ENCODE measurements at regions not wholly inside any gene's neighbourhood (a gene's known extent, or its start where the extent isn't known, plus 50 kb on each side); places are given as distances from the start of the nearest gene placed in this dataset.

DNA sequence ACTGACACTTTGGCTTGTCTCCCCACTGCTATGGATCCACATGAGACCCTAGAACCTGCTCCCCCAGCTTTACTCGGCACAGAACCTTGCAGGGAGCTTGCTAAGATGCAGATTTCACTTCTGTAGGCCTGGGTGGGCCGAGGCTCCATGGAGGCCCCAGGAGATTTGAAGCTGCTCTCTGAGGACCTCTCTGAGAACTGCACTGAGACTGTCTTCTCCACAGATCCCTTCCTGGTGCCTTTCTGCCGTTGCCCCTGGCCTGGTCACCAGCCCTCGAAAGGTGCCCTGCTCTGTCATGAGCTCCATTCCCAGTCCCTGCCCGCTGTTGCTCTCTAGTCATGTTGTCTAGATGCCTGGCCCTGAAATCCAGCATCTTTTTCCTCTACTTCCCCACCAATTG lies 588.4 kb downstream of the AJAP1 start:
- intact Hi-C loops (cut with micrococcal nuclease): no loop called here
- no peak overlapping the region for H3K4me3 ChIP-seq
- TF ChIP-seq, protein P1, sequence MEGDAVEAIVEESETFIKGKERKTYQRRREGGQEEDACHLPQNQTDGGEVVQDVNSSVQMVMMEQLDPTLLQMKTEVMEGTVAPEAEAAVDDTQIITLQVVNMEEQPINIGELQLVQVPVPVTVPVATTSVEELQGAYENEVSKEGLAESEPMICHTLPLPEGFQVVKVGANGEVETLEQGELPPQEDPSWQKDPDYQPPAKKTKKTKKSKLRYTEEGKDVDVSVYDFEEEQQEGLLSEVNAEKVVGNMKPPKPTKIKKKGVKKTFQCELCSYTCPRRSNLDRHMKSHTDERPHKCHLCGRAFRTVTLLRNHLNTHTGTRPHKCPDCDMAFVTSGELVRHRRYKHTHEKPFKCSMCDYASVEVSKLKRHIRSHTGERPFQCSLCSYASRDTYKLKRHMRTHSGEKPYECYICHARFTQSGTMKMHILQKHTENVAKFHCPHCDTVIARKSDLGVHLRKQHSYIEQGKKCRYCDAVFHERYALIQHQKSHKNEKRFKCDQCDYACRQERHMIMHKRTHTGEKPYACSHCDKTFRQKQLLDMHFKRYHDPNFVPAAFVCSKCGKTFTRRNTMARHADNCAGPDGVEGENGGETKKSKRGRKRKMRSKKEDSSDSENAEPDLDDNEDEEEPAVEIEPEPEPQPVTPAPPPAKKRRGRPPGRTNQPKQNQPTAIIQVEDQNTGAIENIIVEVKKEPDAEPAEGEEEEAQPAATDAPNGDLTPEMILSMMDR (IDR thresholded peaks at IDR 0.05; ENCODE audit: borderline replicate concordance): no peak
- no peak for DNase-seq
- H3K27me3 ChIP-seq (ENCODE audit: low read depth): peaks cover 43% of the 10 kb centered on the region
- no peaks in the 10 kb centered on the region for H3K36me3 ChIP-seq
- H3K4me1 ChIP-seq: no peaks in the 10 kb centered on the region
- H3K9me3 ChIP-seq (replicated peaks): no peaks in the 10 kb centered on the region
- H3K27ac ChIP-seq (replicated peaks): no peak overlapping the region

DNA sequence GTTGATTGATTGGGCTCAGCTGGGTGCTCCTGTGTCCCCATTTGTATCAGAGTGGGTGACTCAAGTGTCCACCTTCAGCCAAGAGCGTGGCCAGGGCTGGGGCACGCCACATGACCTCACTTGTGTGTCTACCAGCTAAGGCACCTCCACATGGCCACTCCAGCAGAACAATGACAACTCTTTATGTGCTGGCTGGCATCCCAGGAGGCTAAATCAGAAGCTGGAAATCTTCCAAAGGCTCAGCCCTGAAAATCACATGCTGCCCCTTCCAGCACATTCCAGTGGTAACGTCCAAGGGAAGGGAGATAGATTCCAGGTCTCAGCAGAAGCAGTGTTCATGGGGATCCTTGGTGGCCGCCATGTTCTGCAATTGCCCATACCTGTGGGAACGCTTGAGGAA lies 585.5 kb downstream of the AJAP1 start:
- Histone ChIP-seq H3K4me1 (no peaks in the 10 kb centered on the region), H3K27me3 (ENCODE audit: low read depth) (peaks cover 59% of the 10 kb centered on the region), H3K9me3 (replicated peaks) (no peaks in the 10 kb centered on the region), H3K27ac (replicated peaks) (no peak overlapping the region), H3K36me3 (no peaks in the 10 kb centered on the region), H3K4me3 (no peak overlapping the region)
- no peak for DNase-seq
- intact Hi-C loops (cut with micrococcal nuclease): no loop called here
- TF ChIP-seq, protein P1 (IDR thresholded peaks at IDR 0.05; ENCODE audit: borderline replicate concordance): no peak

DNA sequence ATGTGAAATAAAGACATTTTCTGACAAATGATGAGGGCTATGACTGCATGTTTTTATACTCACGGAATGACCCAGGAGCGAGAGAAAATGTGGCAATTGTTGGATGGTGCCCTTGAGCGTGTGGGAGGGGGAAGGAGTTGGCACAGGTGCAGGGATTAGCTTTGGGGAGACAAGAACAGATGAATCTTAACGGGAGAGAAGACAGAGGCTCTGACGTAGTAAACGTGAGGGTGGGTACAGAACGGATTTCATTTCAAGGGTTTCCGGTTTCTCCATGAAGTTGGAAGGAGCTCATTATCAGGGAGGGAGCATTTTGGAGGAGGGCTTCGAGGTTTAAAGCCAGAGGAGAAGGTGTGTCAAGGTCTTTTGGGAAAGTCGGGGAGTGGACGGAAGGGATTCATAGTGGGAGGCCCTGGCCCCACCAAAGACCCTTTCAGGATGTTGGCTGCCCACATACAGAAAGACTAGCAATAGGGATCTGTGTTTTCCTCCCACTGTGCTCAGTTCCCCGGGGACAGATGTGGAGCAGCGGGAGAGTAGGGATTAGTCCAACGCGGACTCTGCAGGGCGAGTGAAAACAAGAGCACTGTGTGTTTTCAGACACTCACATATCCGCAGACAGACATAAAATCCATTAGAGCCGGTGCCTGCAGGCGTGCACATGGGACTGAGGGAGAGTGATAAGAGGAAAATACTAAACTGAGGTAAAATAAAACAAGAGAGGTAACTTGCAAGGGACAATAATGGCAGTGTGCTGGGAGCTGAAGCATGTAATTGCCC lies 584.1 kb downstream of the AJAP1 start:
- no peak overlapping the region for H3K27ac ChIP-seq (replicated peaks)
- no peaks in the 10 kb centered on the region for H3K36me3 ChIP-seq
- no peak overlapping the region for H3K4me3 ChIP-seq
- H3K4me1 ChIP-seq: no peaks in the 10 kb centered on the region
- TF ChIP-seq, protein P1 (IDR thresholded peaks at IDR 0.05; ENCODE audit: borderline replicate concordance): no peak
- H3K27me3 ChIP-seq (ENCODE audit: low read depth): peaks cover 60% of the 10 kb centered on the region
- H3K9me3 ChIP-seq (replicated peaks): peaks cover 3% of the 10 kb centered on the region
- intact Hi-C loops (cut with micrococcal nuclease): no loop called here
- no peak for DNase-seq

DNA sequence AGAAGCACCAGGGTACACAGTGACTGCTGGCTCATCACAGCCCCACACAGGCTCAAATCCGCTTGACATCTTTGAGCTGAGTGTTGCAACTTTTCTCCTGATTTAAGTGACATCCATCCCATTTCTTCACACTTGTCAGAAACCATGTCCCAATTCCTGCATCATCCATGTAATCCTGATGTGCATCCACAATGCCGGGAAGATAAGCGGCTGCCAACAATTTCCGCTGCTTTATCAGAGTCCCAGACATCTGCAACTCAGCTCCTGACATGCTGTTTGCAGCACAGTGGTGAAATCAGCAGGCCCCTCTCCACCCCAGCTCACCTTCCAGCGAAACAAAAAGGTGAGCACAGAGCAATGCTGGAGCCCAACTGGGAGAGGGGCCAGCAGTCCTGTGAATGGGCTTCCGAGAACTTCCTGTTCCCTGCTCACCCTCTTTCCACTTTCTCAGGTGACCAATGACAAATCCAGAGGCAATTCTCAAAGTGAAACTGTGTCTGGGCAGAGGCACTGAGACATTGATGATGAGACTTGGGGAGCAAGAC lies 581.0 kb downstream of the AJAP1 start:
- TF ChIP-seq, protein P1 (IDR thresholded peaks at IDR 0.05; ENCODE audit: borderline replicate concordance): no peak
- intact Hi-C loops (cut with micrococcal nuclease): no loop called here

DNA sequence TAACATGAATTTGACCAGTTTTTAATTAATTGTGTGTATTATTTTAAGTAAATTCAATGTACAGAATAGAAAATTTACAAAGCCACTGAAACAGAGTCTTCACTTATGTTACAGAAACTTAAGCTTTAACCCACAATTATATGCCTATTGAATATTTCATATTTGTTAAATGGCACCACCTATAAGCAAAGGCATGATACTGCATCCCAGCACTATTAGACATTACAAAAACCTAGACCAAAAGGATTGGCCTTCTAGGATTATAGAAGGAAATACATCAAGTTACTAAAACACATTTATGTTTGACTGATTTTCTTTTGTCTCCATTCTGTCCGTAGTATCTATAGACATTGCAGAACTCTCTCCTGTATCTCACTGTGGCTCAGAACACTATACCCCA lies 578.1 kb downstream of the AJAP1 start:
- H3K27ac ChIP-seq (replicated peaks): no peak overlapping the region
- no peak for DNase-seq
- TF ChIP-seq, protein P1 (IDR thresholded peaks at IDR 0.05; ENCODE audit: borderline replicate concordance): no peak
- peaks cover 76% of the 10 kb centered on the region for H3K27me3 ChIP-seq (ENCODE audit: low read depth)
- no peaks in the 10 kb centered on the region for H3K4me1 ChIP-seq
- no peaks in the 10 kb centered on the region for H3K36me3 ChIP-seq
- H3K9me3 ChIP-seq (replicated peaks): peaks cover 14% of the 10 kb centered on the region
- H3K4me3 ChIP-seq: no peak overlapping the region
- intact Hi-C loops (cut with micrococcal nuclease): no loop called here

More for the DNA sequence above, 581.0 kb downstream of the AJAP1 start:
- Histone ChIP-seq H3K27me3 (ENCODE audit: low read depth) (peaks cover 58% of the 10 kb centered on the region), H3K4me1 (no peaks in the 10 kb centered on the region), H3K4me3 (no peak overlapping the region), H3K36me3 (no peaks in the 10 kb centered on the region), H3K9me3 (replicated peaks) (peaks cover 14% of the 10 kb centered on the region), H3K27ac (replicated peaks) (no peak overlapping the region)
- DNase-seq: no peak
